LNCAP (cell line): ENCODE measurements at regions not wholly inside any gene's neighbourhood (a gene's known extent, or its start where the extent isn't known, plus 50 kb on each side); places are given as distances from the start of the nearest gene placed in this dataset.
A peak's percentile ranks its signal among the peaks of the same experiment; 100 is the strongest.

Source experiments
- TF ChIP-seq, protein P1 (sequence below): fragments of 450-650 bp; IDR thresholded peaks from 2 replicates; pipeline ENCODE4 v1.5.1; 2017; ENCODE audit warnings: mild to moderate bottlenecking

GRCh38 chr5:117461966-117462365 is 887.3 kb upstream of the SEMA6A start:
- TF ChIP-seq, protein P1, sequence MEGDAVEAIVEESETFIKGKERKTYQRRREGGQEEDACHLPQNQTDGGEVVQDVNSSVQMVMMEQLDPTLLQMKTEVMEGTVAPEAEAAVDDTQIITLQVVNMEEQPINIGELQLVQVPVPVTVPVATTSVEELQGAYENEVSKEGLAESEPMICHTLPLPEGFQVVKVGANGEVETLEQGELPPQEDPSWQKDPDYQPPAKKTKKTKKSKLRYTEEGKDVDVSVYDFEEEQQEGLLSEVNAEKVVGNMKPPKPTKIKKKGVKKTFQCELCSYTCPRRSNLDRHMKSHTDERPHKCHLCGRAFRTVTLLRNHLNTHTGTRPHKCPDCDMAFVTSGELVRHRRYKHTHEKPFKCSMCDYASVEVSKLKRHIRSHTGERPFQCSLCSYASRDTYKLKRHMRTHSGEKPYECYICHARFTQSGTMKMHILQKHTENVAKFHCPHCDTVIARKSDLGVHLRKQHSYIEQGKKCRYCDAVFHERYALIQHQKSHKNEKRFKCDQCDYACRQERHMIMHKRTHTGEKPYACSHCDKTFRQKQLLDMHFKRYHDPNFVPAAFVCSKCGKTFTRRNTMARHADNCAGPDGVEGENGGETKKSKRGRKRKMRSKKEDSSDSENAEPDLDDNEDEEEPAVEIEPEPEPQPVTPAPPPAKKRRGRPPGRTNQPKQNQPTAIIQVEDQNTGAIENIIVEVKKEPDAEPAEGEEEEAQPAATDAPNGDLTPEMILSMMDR = no peak

DNA sequence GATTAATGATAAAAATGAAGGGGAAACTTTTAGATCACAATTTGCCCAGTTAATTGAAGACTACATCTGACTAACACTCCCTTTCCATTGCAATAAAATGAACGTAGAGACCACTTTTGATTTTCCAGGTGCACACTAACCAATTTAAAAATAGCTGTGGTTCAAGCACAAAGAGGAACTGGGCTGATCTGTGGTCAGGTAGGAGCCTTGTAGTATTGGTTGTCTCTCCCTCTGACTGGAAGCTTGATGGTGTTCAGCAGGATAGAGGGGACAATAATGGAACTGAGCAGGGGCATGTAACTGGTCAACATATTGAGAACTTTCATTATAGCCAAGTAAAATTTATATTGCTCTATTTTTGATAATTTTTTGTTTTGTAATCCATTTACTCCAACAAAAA is 886.8 kb upstream of the SEMA6A start:
- TF ChIP-seq, protein P1 = no peak

GRCh38 chr5:117457656-117458055 is 883.0 kb upstream of the SEMA6A start:
- TF ChIP-seq, protein P1 = no peak

- TF ChIP-seq, protein P1 = no peak
Observed at GRCh38 chr5:117456866-117457470, 882.3 kb upstream of the SEMA6A start.

- TF ChIP-seq, protein P1 = peak; percentile 23; the same call in 1 of the 2 replicates
Observed at GRCh38 chr5:117455236-117456233, 880.9 kb upstream of the SEMA6A start.

- TF ChIP-seq, protein P1 = peak; percentile 90
Observed at GRCh38 chr5:117454716-117455212, 880.1 kb upstream of the SEMA6A start.

DNA sequence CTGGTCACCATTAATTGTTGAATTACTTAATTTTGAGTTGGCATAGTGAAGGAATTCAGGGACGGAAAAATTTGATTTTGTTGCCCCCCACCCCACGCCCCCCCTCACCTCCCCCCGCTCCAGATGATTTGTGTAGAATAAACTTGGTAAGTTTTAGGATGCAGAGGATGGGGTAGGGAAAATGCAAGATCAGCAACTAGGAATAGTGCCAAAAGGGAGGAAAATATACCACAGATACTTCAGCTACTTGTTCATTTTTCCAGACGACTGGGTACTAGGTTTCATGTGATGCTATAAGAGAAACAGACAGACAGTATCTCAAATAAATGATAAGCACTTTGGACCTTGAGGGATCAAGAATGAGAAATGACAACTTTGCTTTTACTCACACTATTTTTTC is 862.2 kb upstream of the SEMA6A start:
- TF ChIP-seq, protein P1 = no peak
